GM21515 (cell line): ENCODE measurements at regions not wholly inside any gene's neighbourhood (a gene's known extent, or its start where the extent isn't known, plus 50 kb on each side); places are given as distances from the start of the nearest gene placed in this dataset.

ENCODE experiments used
- ATAC-seq: cut with Tn5 transposase; IDR thresholded peaks from one replicate; pipeline ENCODE4 v1.9.1; 2021; ENCODE audit not compliant: unreplicated experiment

- ATAC-seq = no peak
These were observed 1543.0 kb downstream of the OTOL1 start for GRCh38 chr3:163039636-163040035.

GRCh38 chr3:163043074-163043473, 1546.5 kb downstream of the OTOL1 start:
- ATAC-seq = no peak

GRCh38 chr3:163045945-163046344, 1549.3 kb downstream of the OTOL1 start:
- ATAC-seq = no peak

- no peak for ATAC-seq
These were observed 1552.3 kb downstream of the OTOL1 start for GRCh38 chr3:163048881-163049280.

- ATAC-seq = peak; percentile 76
These were observed 1560.4 kb downstream of the OTOL1 start for GRCh38 chr3:163056874-163057497.

GRCh38 chr3:163058031-163058854, 1561.6 kb downstream of the OTOL1 start:
- no peak for ATAC-seq

- ATAC-seq = no peak
These were observed 1575.1 kb downstream of the OTOL1 start for GRCh38 chr3:163071713-163072112.
